GM19372 (cell line): ENCODE measurements at regions not wholly inside any gene's neighbourhood (a gene's known extent, or its start where the extent isn't known, plus 50 kb on each side); places are given as distances from the start of the nearest gene placed in this dataset.
"Not testable (repeated sequence)": the region's sequence is repeated elsewhere in the genome, so short reads cannot be mapped to it uniquely, and the experiment has no call there.

ENCODE experiments used
- ATAC-seq: cut with Tn5 transposase; IDR thresholded peaks from one replicate; pipeline ENCODE4 v1.9.1; 2021; ENCODE audit warnings: mild to moderate bottlenecking, low read depth, moderate library complexity; ENCODE audit not compliant: unreplicated experiment

- no peak for ATAC-seq
These were observed 149.9 kb upstream of the RORA start for GRCh38 chr15:61379005-61379404.

- no peak for ATAC-seq
These were observed 147.9 kb upstream of the RORA start for GRCh38 chr15:61376961-61377360.

- no peak for ATAC-seq
These were observed 147.4 kb upstream of the RORA start for GRCh38 chr15:61376516-61376915.

- no peak for ATAC-seq
These were observed 145.7 kb upstream of the RORA start for GRCh38 chr15:61374848-61375247.

- no peak for ATAC-seq
These were observed 138.9 kb upstream of the RORA start for GRCh38 chr15:61367953-61368352.

GRCh38 chr15:61364871-61365270 is 135.8 kb upstream of the RORA start:
- no peak for ATAC-seq

GRCh38 chr15:61362912-61363311 is 133.8 kb upstream of the RORA start:
- not testable (repeated sequence) for ATAC-seq

- no peak for ATAC-seq
These were observed 115.2 kb upstream of the RORA start for GRCh38 chr15:61344293-61344692.

GRCh38 chr15:61342390-61342789 is 113.3 kb upstream of the RORA start:
- ATAC-seq, result no peak

- no peak for ATAC-seq
These were observed 110.4 kb upstream of the RORA start for GRCh38 chr15:61339516-61339915.

GRCh38 chr15:61337541-61337940 is 108.4 kb upstream of the RORA start:
- no peak for ATAC-seq

GRCh38 chr15:61336026-61336638 is 107.0 kb upstream of the RORA start:
- ATAC-seq, result no peak

GRCh38 chr15:61334714-61335113 is 105.6 kb upstream of the RORA start:
- not testable (repeated sequence) for ATAC-seq

GRCh38 chr15:61331019-61331418 is 101.9 kb upstream of the RORA start:
- no peak for ATAC-seq

GRCh38 chr15:61327019-61327631 is 98.0 kb upstream of the RORA start:
- ATAC-seq, result peak; percentile 61

GRCh38 chr15:61319892-61320291 is 90.8 kb upstream of the RORA start:
- ATAC-seq, result no peak

- ATAC-seq, result no peak
These were observed 89.9 kb upstream of the RORA start for GRCh38 chr15:61318802-61319525.

GRCh38 chr15:61318301-61318700 is 89.2 kb upstream of the RORA start:
- no peak for ATAC-seq

GRCh38 chr15:61315471-61315870 is 86.4 kb upstream of the RORA start:
- no peak for ATAC-seq

- no peak for ATAC-seq
These were observed 85.3 kb upstream of the RORA start for GRCh38 chr15:61314427-61314826.

GRCh38 chr15:61309617-61310016 is 80.5 kb upstream of the RORA start:
- no peak for ATAC-seq

GRCh38 chr15:61309031-61309511 is 80.0 kb upstream of the RORA start:
- ATAC-seq, result no peak
